ENCODE measurements at regions not wholly inside any gene's neighbourhood (a gene's known extent, or its start where the extent isn't known, plus 50 kb on each side); places are given as distances from the start of the nearest gene placed in this dataset.
A peak's percentile ranks its signal among the peaks of the same experiment; 100 is the strongest.

- DNase-seq (ENCODE audit: low read depth in 2 of 2), result no peak
- no peak overlapping the region for H3K4me3 ChIP-seq (replicated peaks in 1 of 2; ENCODE audit: low read depth in 2 of 2, low read length in 2 of 2)
- no peak for TF ChIP-seq CTCF (IDR thresholded peaks at IDR 0.05; ENCODE audit: low read depth, low read length)
Measured at GRCh38 chrX:131763674-131764073, 219.8 kb downstream of the OR13H1 start.

- no peak overlapping the region for H3K4me3 ChIP-seq (replicated peaks in 1 of 2; ENCODE audit: low read depth in 2 of 2, low read length in 2 of 2)
- no peak for TF ChIP-seq CTCF (IDR thresholded peaks at IDR 0.05; ENCODE audit: low read depth, low read length)
- DNase-seq (ENCODE audit: low read depth in 2 of 2), result no peak
Measured at GRCh38 chrX:131764216-131764615, 220.3 kb downstream of the OR13H1 start.

- no peak for TF ChIP-seq CTCF (IDR thresholded peaks at IDR 0.05; ENCODE audit: low read depth, low read length)
- no peak overlapping the region for H3K4me3 ChIP-seq (replicated peaks in 1 of 2; ENCODE audit: low read depth in 2 of 2, low read length in 2 of 2)
- DNase-seq (ENCODE audit: low read depth in 2 of 2), result no peak
Measured at GRCh38 chrX:131778269-131779218, 234.7 kb downstream of the OR13H1 start.

GRCh38 chrX:131779306-131779705, 235.4 kb downstream of the OR13H1 start:
- DNase-seq (ENCODE audit: low read depth in 2 of 2), result no peak
- H3K4me3 ChIP-seq (replicated peaks in 1 of 2; ENCODE audit: low read depth in 2 of 2, low read length in 2 of 2), result no peak overlapping the region
- no peak for TF ChIP-seq CTCF (IDR thresholded peaks at IDR 0.05; ENCODE audit: low read depth, low read length)

- TF ChIP-seq CTCF (IDR thresholded peaks at IDR 0.05; ENCODE audit: low read depth, low read length), result no peak
- DNase-seq (ENCODE audit: low read depth in 2 of 2), result no peak
- H3K4me3 ChIP-seq (replicated peaks in 1 of 2; ENCODE audit: low read depth in 2 of 2, low read length in 2 of 2), result no peak overlapping the region
Measured at GRCh38 chrX:131779741-131780140, 235.9 kb downstream of the OR13H1 start.

- TF ChIP-seq CTCF (IDR thresholded peaks at IDR 0.05; ENCODE audit: low read depth, low read length), result no peak
- no peak overlapping the region for H3K4me3 ChIP-seq (replicated peaks in 1 of 2; ENCODE audit: low read depth in 2 of 2, low read length in 2 of 2)
- DNase-seq (ENCODE audit: low read depth in 2 of 2), result peak in 1 of 2 donors; percentile 17
Measured at GRCh38 chrX:131782646-131783045, 238.8 kb downstream of the OR13H1 start.

Measured in cardiac fibroblast (primary cell).